ENCODE measurements at regions not wholly inside any gene's neighbourhood (a gene's known extent, or its start where the extent isn't known, plus 50 kb on each side); places are given as distances from the start of the nearest gene placed in this dataset.

GRCh38 chr7:13839063-13839462 is 150.4 kb downstream of the ETV1 start:
- RAD21 ChIA-PET (ENCODE audit: low non-redundant PET in 1 of 2, low total read pairs in 2 of 2, uncharacterized antibody in 2 of 2, unreplicated experiment in 2 of 2), result no interaction called here
- Histone ChIP-seq H3K79me2 (ENCODE audit: insufficient read depth, low read length) (no peaks in the 10 kb centered on the region), H2AFZ (ENCODE audit: low read depth, low read length, poor library complexity, severe bottlenecking) (no peak overlapping the region), H3K9me2 (ENCODE audit: insufficient read depth) (no peaks in the 10 kb centered on the region), H3K9me3 (ENCODE audit: control insufficient read depth in 1 of 2, insufficient read depth in 1 of 2, low read depth in 1 of 2, low read length in 2 of 2) (no peaks in the 10 kb centered on the region), H3K36me3 (ENCODE audit: control insufficient read depth in 1 of 2, insufficient read depth in 2 of 2, low read length in 2 of 2) (no peaks in the 10 kb centered on the region), H3K4me2 (ENCODE audit: low read length) (no peak overlapping the region), H3K27ac (ENCODE audit: low read depth, low read length) (no peak overlapping the region), H3K4me3 (replicated peaks in 1 of 2; ENCODE audit: low read depth in 1 of 2, low read length in 2 of 2) (no peak overlapping the region), H3K4me1 (ENCODE audit: control insufficient read depth in 1 of 2, insufficient read depth in 2 of 2, low read length in 2 of 2) (no peaks in the 10 kb centered on the region), H3K27me3 (ENCODE audit: insufficient read depth, low read length) (no peaks in the 10 kb centered on the region), H3K9ac (ENCODE audit: low read length) (no peak overlapping the region), H4K20me1 (ENCODE audit: insufficient read depth) (no peaks in the 10 kb centered on the region)
- POLR2A ChIA-PET, result no interaction called here
- CTCF ChIA-PET, result no interaction called here
- no TSS peak for BruUV-seq (replicated peaks)
- ATAC-seq (no peak), DNase-seq (ENCODE audit: low read depth, low spot score) (no peak)
- intact Hi-C loops (cut with micrococcal nuclease), result no loop called here
- TF ChIP-seq ATF3 (IDR thresholded peaks at IDR 0.05) (no peak), MAX (IDR thresholded peaks at IDR 0.05) (no peak), SP1 (IDR thresholded peaks at IDR 0.05; ENCODE audit: low read depth) (no peak), YY1 (IDR thresholded peaks at IDR 0.05; ENCODE audit: extremely low read depth, insufficient replicate concordance, low read depth, low read length) (no peak), ZFX (IDR thresholded peaks at IDR 0.05) (no peak), RAD21 (IDR thresholded peaks at IDR 0.05; ENCODE audit: low read depth) (no peak), POLR2A (IDR thresholded peaks at IDR 0.05; ENCODE audit: borderline replicate concordance, extremely low read depth, insufficient read depth, insufficient read length) (no peak), SIN3A (IDR thresholded peaks at IDR 0.05; ENCODE audit: low read depth) (no peak)

Data from HCT116 (cell line).